K562 (cell line): ENCODE measurements at regions not wholly inside any gene's neighbourhood (a gene's known extent, or its start where the extent isn't known, plus 50 kb on each side); places are given as distances from the start of the nearest gene placed in this dataset.

Source experiments
- CTBP1 ChIP-seq: fragments of 450-650 bp; IDR thresholded peaks from 2 replicates; pipeline ENCODE4 v1.6.1; 2016; ENCODE audit warnings: borderline replicate concordance
- NFXL1 ChIP-seq: fragments of 450-650 bp; formaldehyde crosslinking; IDR thresholded peaks from 2 replicates; pipeline ENCODE4 v1.4.0; 2021; ENCODE audit warnings: mild to moderate bottlenecking
- PRPF4 ChIP-seq: fragments of 200-400 bp; formaldehyde crosslinking; IDR thresholded peaks from one replicate; pipeline ENCODE4 v1.6.1; 2017; ENCODE audit warnings: low read length, low read depth, mild to moderate bottlenecking; ENCODE audit not compliant: insufficient read depth, poor library complexity, severe bottlenecking
- RBM34 ChIP-seq: fragments of 200-400 bp; formaldehyde crosslinking; IDR thresholded peaks from 2 replicates; pipeline ENCODE4 v1.6.1; 2018; ENCODE audit warnings: low read length, borderline replicate concordance; ENCODE audit not compliant: insufficient read depth
- SAFB ChIP-seq: fragments of 200-400 bp; formaldehyde crosslinking; IDR thresholded peaks from 2 replicates; pipeline ENCODE4 v1.6.1; 2017; ENCODE audit warnings: low read depth, low read length, borderline replicate concordance
- U2AF1 ChIP-seq: fragments of 200-400 bp; formaldehyde crosslinking; optimal IDR thresholded peaks from 2 replicates; pipeline ENCODE3; 2017; ENCODE audit warnings: mild to moderate bottlenecking, low read depth, low read length, moderate library complexity
- ZNF217 ChIP-seq: sonication (generic); formaldehyde crosslinking; IDR thresholded peaks from 2 replicates; pipeline ENCODE4 v1.8.0; 2022; ENCODE audit warnings: mild to moderate bottlenecking, missing genetic modification reagents
- TF ChIP-seq, protein P1 (sequence below), 2 experiments: fragments of 450-650 bp; formaldehyde crosslinking in 1 of 2; IDR thresholded peaks; 2 replicates each; pipeline versions ENCODE4 v1.4.0 to v1.6.1; 2014 to 2020; ENCODE audit warnings: mild to moderate bottlenecking in 2 of 2, borderline replicate concordance in 1 of 2, low read depth in 1 of 2
- TF ChIP-seq, protein P2 (sequence below): sonication (generic); formaldehyde crosslinking; IDR thresholded peaks from 2 replicates; pipeline ENCODE4 v1.8.0; 2023; ENCODE audit warnings: mild to moderate bottlenecking, missing genetic modification reagents

DNA sequence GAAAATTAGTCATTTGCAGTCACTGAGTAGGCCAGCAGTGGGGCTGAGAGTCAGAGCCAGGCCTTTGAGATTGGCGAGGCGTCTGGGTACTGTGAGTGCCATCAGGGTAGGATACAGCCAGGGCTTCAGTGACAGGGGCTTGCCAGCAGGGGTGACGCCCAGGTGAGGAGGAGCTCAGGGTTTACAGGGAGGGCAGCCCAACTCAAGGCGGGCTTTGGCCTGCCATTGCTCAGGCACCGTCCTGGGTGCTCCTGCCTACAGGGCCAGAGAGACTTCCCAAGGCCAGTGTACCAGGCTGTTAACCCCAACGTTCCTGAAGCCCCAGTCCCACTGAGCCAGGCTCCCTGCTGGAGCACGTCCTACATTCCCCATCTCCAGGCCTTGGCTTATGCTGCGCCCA is 152.0 kb downstream of the FBLN2 start (continued):
- TF ChIP-seq, protein P1, sequence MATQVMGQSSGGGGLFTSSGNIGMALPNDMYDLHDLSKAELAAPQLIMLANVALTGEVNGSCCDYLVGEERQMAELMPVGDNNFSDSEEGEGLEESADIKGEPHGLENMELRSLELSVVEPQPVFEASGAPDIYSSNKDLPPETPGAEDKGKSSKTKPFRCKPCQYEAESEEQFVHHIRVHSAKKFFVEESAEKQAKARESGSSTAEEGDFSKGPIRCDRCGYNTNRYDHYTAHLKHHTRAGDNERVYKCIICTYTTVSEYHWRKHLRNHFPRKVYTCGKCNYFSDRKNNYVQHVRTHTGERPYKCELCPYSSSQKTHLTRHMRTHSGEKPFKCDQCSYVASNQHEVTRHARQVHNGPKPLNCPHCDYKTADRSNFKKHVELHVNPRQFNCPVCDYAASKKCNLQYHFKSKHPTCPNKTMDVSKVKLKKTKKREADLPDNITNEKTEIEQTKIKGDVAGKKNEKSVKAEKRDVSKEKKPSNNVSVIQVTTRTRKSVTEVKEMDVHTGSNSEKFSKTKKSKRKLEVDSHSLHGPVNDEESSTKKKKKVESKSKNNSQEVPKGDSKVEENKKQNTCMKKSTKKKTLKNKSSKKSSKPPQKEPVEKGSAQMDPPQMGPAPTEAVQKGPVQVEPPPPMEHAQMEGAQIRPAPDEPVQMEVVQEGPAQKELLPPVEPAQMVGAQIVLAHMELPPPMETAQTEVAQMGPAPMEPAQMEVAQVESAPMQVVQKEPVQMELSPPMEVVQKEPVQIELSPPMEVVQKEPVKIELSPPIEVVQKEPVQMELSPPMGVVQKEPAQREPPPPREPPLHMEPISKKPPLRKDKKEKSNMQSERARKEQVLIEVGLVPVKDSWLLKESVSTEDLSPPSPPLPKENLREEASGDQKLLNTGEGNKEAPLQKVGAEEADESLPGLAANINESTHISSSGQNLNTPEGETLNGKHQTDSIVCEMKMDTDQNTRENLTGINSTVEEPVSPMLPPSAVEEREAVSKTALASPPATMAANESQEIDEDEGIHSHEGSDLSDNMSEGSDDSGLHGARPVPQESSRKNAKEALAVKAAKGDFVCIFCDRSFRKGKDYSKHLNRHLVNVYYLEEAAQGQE (IDR thresholded peaks at IDR 0.05; ENCODE audit: borderline replicate concordance), result no peak
- TF ChIP-seq, protein P1 (CRISPR knock-in tag; IDR thresholded peaks at IDR 0.05; ENCODE audit: low read depth), result no peak
- TF ChIP-seq ZNF217 (CRISPR knock-in tag) (no peak), SAFB (no peak), PRPF4 (no peak), NFXL1 (no peak), CTBP1 (no peak), U2AF1 (no peak), RBM34 (no peak)
- TF ChIP-seq, protein P2, sequence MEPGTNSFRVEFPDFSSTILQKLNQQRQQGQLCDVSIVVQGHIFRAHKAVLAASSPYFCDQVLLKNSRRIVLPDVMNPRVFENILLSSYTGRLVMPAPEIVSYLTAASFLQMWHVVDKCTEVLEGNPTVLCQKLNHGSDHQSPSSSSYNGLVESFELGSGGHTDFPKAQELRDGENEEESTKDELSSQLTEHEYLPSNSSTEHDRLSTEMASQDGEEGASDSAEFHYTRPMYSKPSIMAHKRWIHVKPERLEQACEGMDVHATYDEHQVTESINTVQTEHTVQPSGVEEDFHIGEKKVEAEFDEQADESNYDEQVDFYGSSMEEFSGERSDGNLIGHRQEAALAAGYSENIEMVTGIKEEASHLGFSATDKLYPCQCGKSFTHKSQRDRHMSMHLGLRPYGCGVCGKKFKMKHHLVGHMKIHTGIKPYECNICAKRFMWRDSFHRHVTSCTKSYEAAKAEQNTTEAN (CRISPR knock-in tag), result no peak
